Ovary (tissue), 7 donors: ENCODE measurements at regions not wholly inside any gene's neighbourhood (a gene's known extent, or its start where the extent isn't known, plus 50 kb on each side); places are given as distances from the start of the nearest gene placed in this dataset.

Experiments
- DNase-seq, 5 donors: peaks; one replicate each; pipeline ENCODE4 v3.0.0-alpha.2; 2019 to 2020
- H3K27ac ChIP-seq, 2 donors: fragments of 200-600 bp; one replicate each; pipeline versions ENCODE4 v1.5.1 to v1.8.0; 2019 to 2022
- H3K27me3 ChIP-seq: fragments of 200-600 bp; one replicate; pipeline ENCODE4 v1.8.0; 2022
- H3K36me3 ChIP-seq: fragments of 200-600 bp; sonication (generic); one replicate; pipeline ENCODE4 v1.5.1; 2019
- H3K4me1 ChIP-seq: one replicate; pipeline ENCODE4 v1.8.1; 2013; ENCODE audit warnings: mild to moderate bottlenecking, moderate library complexity; ENCODE audit not compliant: insufficient read depth
- H3K4me3 ChIP-seq: fragments of 200-600 bp; sonication (generic); one replicate; pipeline ENCODE4 v1.5.1; 2017
- H3K9me3 ChIP-seq, 2 donors: fragments of 200-600 bp in 1 of 2; sonication (generic) in 1 of 2; one replicate each; pipeline versions ENCODE4 v1.5.1 to v1.8.1; 2013 to 2019; ENCODE audit warnings: mild to moderate bottlenecking in 1 of 2, moderate library complexity in 1 of 2
- EP300 ChIP-seq: sonication (generic); formaldehyde crosslinking; IDR thresholded peaks from one replicate; pipeline ENCODE4 v1.6.1; 2017; ENCODE audit warnings: antibody characterized with exemption
- POLR2A ChIP-seq: fragments of 450-650 bp; IDR thresholded peaks from one replicate; pipeline ENCODE4 v1.6.1; 2017; ENCODE audit warnings: antibody characterized with exemption, mild to moderate bottlenecking, moderate library complexity
- WGBS, 3 donors: extraction: QIAGEN DNeasy Blood & Tissue Kit in 1 of 3; methylation state at CpG; one replicate each; pipeline versions ENCODE4 v1.1.5 to v1.1.7; 2013 to 2017; 5-methylcytosine and 5-hydroxymethylcytosine counted together
- intact Hi-C, 4 donors: fragments of 100-400 bp; cut with DNase I; formaldehyde crosslinking; loops; one replicate each; pipeline versions ENCODE4 v1.11.0 to v1.15.1; 2022 to 2023
- TF ChIP-seq, protein P1 (sequence below), 3 donors: fragments of 450-650 bp in 2 of 3; fragments of 200-600 bp in 1 of 3; IDR thresholded peaks; one replicate each; pipeline versions ENCODE4 v1.5.1 to v1.8.0; 2016 to 2022; ENCODE audit warnings: antibody characterized with exemption in 3 of 3, mild to moderate bottlenecking in 1 of 3
- donor health status: DM: no; HTN: no; CAD: no; lungs with moderate emphysema.
- donor health status: DM: no; HTN: no; CAD: no.
- donor health status: Bipolar disorder and iron deficiency.
- donor health status: DM: no; HTN: no; CAD: no.
- donor health status: DM: yes; HTN: yes; CAD: no.

DNA sequence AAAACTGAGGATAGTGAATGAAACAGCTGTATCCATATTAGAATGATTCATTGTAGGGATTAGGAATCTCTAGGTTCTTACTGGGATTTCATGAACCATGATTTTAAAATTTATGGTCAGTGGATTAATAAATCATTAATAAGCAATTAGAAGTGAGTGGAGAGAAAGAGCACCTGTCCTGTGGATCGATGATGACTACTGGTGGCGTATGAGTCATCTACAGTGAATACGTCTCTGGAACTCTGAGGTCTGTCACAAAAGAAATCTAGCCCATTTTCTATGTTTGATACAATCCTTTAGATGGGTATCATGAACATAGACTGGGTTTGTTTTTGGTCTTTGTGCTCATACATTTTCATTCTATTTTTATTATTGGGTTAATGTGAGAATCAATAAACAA, 77.3 kb upstream of the RTL1 start:
- intact Hi-C loops = no loop called here
- no peak for DNase-seq
- H3K27me3 ChIP-seq = no peaks in the 10 kb centered on the region
- no peaks in the 10 kb centered on the region for H3K4me1 ChIP-seq
- H3K36me3 ChIP-seq = no peaks in the 10 kb centered on the region
- TF ChIP-seq, protein P1, sequence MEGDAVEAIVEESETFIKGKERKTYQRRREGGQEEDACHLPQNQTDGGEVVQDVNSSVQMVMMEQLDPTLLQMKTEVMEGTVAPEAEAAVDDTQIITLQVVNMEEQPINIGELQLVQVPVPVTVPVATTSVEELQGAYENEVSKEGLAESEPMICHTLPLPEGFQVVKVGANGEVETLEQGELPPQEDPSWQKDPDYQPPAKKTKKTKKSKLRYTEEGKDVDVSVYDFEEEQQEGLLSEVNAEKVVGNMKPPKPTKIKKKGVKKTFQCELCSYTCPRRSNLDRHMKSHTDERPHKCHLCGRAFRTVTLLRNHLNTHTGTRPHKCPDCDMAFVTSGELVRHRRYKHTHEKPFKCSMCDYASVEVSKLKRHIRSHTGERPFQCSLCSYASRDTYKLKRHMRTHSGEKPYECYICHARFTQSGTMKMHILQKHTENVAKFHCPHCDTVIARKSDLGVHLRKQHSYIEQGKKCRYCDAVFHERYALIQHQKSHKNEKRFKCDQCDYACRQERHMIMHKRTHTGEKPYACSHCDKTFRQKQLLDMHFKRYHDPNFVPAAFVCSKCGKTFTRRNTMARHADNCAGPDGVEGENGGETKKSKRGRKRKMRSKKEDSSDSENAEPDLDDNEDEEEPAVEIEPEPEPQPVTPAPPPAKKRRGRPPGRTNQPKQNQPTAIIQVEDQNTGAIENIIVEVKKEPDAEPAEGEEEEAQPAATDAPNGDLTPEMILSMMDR (IDR thresholded peaks at IDR 0.05) = no peak
- TF ChIP-seq POLR2A (no peak), EP300 (no peak)
- no peak overlapping the region for H3K27ac ChIP-seq
- H3K4me3 ChIP-seq = no peak overlapping the region
- WGBS, 3 donors = 89 to 95% (median 91%) methylated on average over 3 of the region's 3 CpGs
- H3K9me3 ChIP-seq = no peaks in the 10 kb centered on the region

DNA sequence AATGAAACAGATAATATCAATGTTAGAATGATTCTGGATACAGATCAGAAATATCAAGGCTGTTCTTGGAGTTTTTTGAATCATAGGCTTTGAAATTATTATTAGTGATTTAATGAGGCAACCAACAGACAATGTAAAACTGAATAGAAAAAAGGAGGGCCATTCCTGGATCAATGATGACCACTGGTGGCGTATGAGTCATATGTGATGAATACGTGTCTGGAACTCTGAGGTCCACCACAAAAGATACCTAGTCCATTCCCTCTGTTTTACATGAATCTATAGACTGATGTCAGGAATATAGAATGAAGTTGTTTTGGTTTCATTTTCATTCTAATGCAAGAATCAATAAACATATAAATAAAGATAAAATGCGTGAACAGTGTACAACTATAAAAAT, 78.3 kb upstream of the RTL1 start:
- Histone ChIP-seq H3K4me1 (no peaks in the 10 kb centered on the region), H3K36me3 (no peaks in the 10 kb centered on the region), H3K27me3 (no peaks in the 10 kb centered on the region), H3K27ac (no peak overlapping the region), H3K9me3 (no peaks in the 10 kb centered on the region), H3K4me3 (no peak overlapping the region)
- no peak for TF ChIP-seq POLR2A
- TF ChIP-seq, protein P1 (IDR thresholded peaks at IDR 0.05) = no peak
- TF ChIP-seq EP300 = no peak
- DNase-seq = no peak
- WGBS, 3 donors = 74 to 81% (median 75%) methylated on average over 3 of the region's 3 CpGs
- intact Hi-C loops = no loop called here

DNA sequence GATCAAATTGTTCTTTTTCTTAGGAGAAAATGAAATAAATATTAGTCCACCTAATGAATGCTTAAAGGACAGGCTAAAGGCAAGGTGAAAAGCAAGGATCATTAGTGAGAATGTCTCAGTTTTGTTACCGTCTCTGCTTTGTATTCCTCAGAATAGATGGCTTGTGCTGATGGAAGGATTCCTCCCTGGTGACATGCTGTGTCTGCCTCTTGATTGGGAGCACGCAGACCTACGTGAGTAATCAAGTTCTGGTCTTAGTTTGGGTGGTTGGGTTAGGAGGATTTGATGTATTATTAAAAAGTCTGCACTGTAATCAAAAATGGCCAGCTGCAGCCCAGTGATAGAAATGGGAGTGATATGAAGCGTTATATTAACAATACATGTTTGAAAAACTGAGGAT, 78.8 kb upstream of the RTL1 start:
- Histone ChIP-seq H3K4me3 (no peak overlapping the region), H3K27me3 (no peaks in the 10 kb centered on the region), H3K36me3 (no peaks in the 10 kb centered on the region), H3K27ac (no peak overlapping the region), H3K4me1 (no peaks in the 10 kb centered on the region), H3K9me3 (no peaks in the 10 kb centered on the region)
- DNase-seq = no peak
- TF ChIP-seq EP300 (no peak), POLR2A (no peak)
- TF ChIP-seq, protein P1 (IDR thresholded peaks at IDR 0.05) = no peak
- intact Hi-C loops = no loop called here
- WGBS, 3 donors = 71 to 84% (median 76%) methylated on average over 4 of the region's 4 CpGs

DNA sequence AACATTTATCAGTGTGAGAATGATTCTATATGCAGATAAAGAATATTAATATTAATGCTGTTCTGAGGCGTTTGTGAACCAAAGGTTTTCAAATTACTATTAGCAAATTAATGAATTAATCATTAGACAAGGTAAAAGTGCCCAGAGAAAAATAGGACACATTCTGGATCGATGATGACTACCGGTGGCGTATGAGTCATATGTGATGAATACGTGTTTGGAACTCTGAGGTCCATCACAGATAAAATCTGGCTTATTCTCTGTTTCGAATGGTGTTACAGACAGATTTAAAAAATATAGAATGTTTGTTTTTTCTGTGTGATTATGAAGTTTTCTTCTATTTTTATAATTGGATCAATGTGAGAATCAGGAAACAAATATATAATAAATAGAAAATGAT, 79.2 kb upstream of the RTL1 start:
- Histone ChIP-seq H3K27me3 (no peaks in the 10 kb centered on the region), H3K36me3 (no peaks in the 10 kb centered on the region), H3K4me3 (no peak overlapping the region), H3K9me3 (no peaks in the 10 kb centered on the region), H3K27ac (no peak overlapping the region), H3K4me1 (no peaks in the 10 kb centered on the region)
- 79 to 85% (median 83%) methylated on average over 6 of the region's 6 CpGs for WGBS, 3 donors
- no peak for DNase-seq
- intact Hi-C loops = no loop called here
- TF ChIP-seq EP300 = no peak
- no peak for TF ChIP-seq POLR2A
- TF ChIP-seq, protein P1 (IDR thresholded peaks at IDR 0.05) = no peak

DNA sequence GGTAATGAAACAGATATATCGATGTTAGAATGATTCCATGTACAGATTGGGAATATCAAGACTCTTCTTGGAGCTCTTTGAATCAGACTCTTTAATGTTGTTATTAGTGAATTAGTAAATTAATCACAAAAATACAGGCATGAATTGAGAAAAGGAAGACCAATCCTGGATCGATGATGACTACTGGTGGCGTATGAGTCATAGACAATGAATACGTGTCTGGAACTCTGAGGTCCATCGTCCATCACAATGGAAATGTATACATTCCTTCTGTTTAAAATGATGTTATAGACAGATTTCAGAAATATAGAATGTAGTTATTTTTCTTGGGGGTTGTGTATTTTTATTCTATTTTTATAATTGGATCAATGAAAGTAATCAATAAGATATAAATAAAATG, 80.2 kb upstream of the RTL1 start:
- intact Hi-C loops = no loop called here
- no peak overlapping the region for H3K27ac ChIP-seq
- no peaks in the 10 kb centered on the region for H3K4me1 ChIP-seq
- no peaks in the 10 kb centered on the region for H3K27me3 ChIP-seq
- no peak overlapping the region for H3K4me3 ChIP-seq
- TF ChIP-seq, protein P1 (IDR thresholded peaks at IDR 0.05) = no peak
- TF ChIP-seq EP300 (no peak), POLR2A (no peak)
- WGBS, 3 donors = 92 to 95% (median 94%) methylated on average over 5 of the region's 5 CpGs
- H3K36me3 ChIP-seq = no peaks in the 10 kb centered on the region
- H3K9me3 ChIP-seq = no peaks in the 10 kb centered on the region
- DNase-seq = no peak
